Thoracic aorta (tissue), 2 donors: ENCODE measurements at regions not wholly inside any gene's neighbourhood (a gene's known extent, or its start where the extent isn't known, plus 50 kb on each side); places are given as distances from the start of the nearest gene placed in this dataset.

Source experiments
- ATAC-seq: fragments of 150-250 bp; one replicate; pipeline ENCODE4 v1.8.0; 2017; ENCODE audit warnings: low read depth; ENCODE audit not compliant: insufficient number of reproducible peaks, low FRiP score
- DNase-seq: peaks from one replicate; pipeline ENCODE4 v3.0.0-alpha.2; 2020; ENCODE audit warnings: low spot score
- H3K27ac ChIP-seq, 2 donors: fragments of 200-600 bp; sonication (generic); 1 replicate in 1 of 2; 2 replicates in 1 of 2; pipeline ENCODE4 v1.5.1; 2016; ENCODE audit warnings: mild to moderate bottlenecking in 2 of 2, moderate library complexity in 2 of 2
- H3K27me3 ChIP-seq: fragments of 200-600 bp; sonication (generic); replicated peaks from 2 replicates; pipeline ENCODE4 v1.6.0; 2016; ENCODE audit warnings: mild to moderate bottlenecking; ENCODE audit not compliant: insufficient read depth
- H3K36me3 ChIP-seq: fragments of 200-600 bp; sonication (generic); one replicate; pipeline ENCODE4 v1.5.1; 2016
- H3K4me1 ChIP-seq, 2 donors: fragments of 200-600 bp; sonication (generic); 1 replicate in 1 of 2; 2 replicates in 1 of 2; pipeline versions ENCODE4 v1.5.1 to v1.6.0; 2016; ENCODE audit warnings: low read depth in 2 of 2, mild to moderate bottlenecking in 1 of 2; ENCODE audit not compliant: control insufficient read depth in 1 of 2
- H3K4me3 ChIP-seq: fragments of 200-600 bp; sonication (generic); 2 replicates; pipeline ENCODE4 v1.5.1; 2016; ENCODE audit warnings: mild to moderate bottlenecking
- H3K9me3 ChIP-seq: fragments of 200-600 bp; sonication (generic); 2 replicates; pipeline ENCODE4 v1.5.1; 2016
- TF ChIP-seq, protein P1 (sequence below): fragments of 200-600 bp; sonication (generic); IDR thresholded peaks from one replicate; pipeline ENCODE4 v1.5.1; 2019; ENCODE audit warnings: antibody characterized with exemption

DNA sequence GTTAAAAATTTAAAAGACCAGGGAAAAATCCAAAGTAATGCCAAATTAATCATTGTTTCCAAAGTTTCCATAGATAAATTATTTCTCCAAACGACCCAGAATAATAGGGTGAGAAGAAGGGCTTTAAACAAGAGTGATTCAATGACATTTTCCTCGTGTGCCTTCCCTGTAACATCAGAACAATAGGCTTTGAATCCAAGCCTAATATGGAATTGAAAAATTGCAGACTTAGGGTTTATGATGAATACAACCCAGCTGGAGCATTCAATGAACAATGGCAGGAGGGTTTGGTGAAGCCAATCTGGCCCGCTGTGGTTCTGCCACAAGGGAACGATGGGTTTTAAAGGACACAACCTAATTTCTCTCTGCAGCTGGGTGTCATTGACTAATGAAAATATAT is 94.2 kb downstream of the CBLL2 start:
- Histone ChIP-seq H3K36me3 (no peaks in the 10 kb centered on the region), H3K27me3 (no peaks in the 10 kb centered on the region), H3K9me3 (no peaks in the 10 kb centered on the region), H3K27ac (no peak overlapping the region), H3K4me3 (no peak overlapping the region), H3K4me1 (no peaks in the 10 kb centered on the region)
- TF ChIP-seq, protein P1, sequence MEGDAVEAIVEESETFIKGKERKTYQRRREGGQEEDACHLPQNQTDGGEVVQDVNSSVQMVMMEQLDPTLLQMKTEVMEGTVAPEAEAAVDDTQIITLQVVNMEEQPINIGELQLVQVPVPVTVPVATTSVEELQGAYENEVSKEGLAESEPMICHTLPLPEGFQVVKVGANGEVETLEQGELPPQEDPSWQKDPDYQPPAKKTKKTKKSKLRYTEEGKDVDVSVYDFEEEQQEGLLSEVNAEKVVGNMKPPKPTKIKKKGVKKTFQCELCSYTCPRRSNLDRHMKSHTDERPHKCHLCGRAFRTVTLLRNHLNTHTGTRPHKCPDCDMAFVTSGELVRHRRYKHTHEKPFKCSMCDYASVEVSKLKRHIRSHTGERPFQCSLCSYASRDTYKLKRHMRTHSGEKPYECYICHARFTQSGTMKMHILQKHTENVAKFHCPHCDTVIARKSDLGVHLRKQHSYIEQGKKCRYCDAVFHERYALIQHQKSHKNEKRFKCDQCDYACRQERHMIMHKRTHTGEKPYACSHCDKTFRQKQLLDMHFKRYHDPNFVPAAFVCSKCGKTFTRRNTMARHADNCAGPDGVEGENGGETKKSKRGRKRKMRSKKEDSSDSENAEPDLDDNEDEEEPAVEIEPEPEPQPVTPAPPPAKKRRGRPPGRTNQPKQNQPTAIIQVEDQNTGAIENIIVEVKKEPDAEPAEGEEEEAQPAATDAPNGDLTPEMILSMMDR: no peak
- DNase-seq: no peak
- no peak for ATAC-seq

DNA sequence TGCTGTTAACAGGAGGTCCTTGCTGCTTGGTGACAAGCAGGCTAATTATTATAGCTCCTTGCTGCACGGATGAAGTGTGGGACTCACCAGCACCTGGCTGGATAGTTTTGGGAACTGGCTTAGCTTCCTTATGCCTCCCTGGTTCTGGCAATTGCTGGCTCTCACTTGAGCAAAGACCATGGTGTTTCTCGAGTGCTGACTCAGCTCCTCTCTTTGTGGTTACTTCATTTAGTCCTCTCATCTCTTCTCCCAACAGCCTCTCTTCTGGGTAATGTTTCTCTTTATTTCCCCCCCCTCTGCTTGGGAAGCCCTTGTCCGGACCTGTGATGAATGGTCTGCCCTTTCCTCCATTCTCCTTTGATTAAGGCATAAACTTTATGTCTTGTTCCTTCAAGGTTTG is 100.4 kb downstream of the CBLL2 start:
- TF ChIP-seq, protein P1: no peak
- no peaks in the 10 kb centered on the region for H3K4me1 ChIP-seq
- no peak for DNase-seq

DNA sequence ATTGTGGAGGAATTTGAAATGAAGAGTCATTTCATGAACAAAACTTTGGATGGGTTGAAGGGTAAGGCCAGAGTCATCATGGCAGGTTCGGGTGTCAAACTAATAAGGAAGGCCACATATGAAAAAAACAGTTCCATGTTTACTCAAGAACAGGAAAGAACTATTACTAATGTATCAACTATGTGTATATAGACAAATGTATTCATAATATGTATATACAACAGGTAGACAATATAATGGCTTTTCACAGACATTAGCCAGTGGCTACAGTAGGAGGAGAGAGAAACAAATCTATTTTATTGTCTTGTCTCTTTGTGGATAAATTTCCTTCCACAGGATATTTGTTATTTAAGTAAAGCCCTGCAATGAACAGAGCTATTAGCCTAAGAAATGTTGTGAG is 101.1 kb downstream of the CBLL2 start:
- Histone ChIP-seq H3K4me1 (no peaks in the 10 kb centered on the region), H3K9me3 (no peaks in the 10 kb centered on the region), H3K4me3 (no peak overlapping the region), H3K27ac (no peak overlapping the region), H3K36me3 (no peaks in the 10 kb centered on the region), H3K27me3 (no peaks in the 10 kb centered on the region)
- ATAC-seq: no peak
- no peak for DNase-seq
- TF ChIP-seq, protein P1: no peak

More for the DNA sequence above, 100.4 kb downstream of the CBLL2 start:
- Histone ChIP-seq H3K27ac (no peak overlapping the region), H3K4me3 (no peak overlapping the region), H3K27me3 (no peaks in the 10 kb centered on the region), H3K9me3 (no peaks in the 10 kb centered on the region), H3K36me3 (no peaks in the 10 kb centered on the region)
- no peak for ATAC-seq

DNA sequence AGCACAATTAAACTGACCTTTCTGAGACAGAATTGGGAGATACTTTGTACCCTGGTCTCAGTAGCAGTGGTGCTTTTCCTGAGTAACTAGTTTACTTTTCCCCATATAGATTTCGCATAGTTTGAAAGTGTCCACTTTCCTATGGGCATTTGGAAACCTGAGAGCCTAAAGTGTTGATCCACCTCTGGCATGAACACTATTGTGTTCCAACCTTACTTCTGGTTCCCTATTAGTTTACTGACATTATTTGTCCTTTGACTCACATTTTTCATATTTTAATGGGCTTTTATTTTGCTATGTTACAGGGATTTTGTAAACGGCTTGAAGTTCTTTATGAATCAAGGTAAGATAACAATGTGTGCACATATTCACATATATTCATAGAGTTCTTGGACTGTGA is 103.7 kb downstream of the CBLL2 start:
- no peak overlapping the region for H3K4me3 ChIP-seq
- DNase-seq (no peak), ATAC-seq (no peak)
- H3K9me3 ChIP-seq: no peaks in the 10 kb centered on the region
- H3K27me3 ChIP-seq: no peaks in the 10 kb centered on the region
- no peaks in the 10 kb centered on the region for H3K4me1 ChIP-seq
- H3K27ac ChIP-seq: no peak overlapping the region
- TF ChIP-seq, protein P1: no peak
- no peaks in the 10 kb centered on the region for H3K36me3 ChIP-seq

DNA sequence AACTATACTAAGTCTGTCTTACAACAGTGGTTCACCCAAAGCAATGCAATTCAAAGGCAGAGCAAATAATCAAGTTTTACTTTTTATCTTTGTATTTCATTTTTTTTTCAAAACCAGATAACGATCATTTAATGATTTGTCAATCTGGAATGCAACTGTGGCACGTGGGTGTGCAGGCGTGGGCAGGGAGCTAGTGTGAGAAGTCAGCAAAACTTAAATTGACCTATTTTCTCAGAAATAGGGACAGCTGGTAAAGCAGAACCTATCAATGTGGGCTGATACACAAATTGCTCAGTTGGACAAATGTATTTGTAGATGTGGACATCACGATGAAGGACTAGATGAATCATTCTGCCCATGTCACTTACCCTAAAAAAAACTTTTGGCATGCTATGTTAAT is 105.6 kb downstream of the CBLL2 start:
- ATAC-seq: no peak
- DNase-seq: no peak

More for the DNA sequence above, 105.6 kb downstream of the CBLL2 start:
- no peaks in the 10 kb centered on the region for H3K4me1 ChIP-seq
- TF ChIP-seq, protein P1: no peak
- H3K27ac ChIP-seq: no peak overlapping the region
- no peaks in the 10 kb centered on the region for H3K36me3 ChIP-seq
- no peak overlapping the region for H3K4me3 ChIP-seq
- no peaks in the 10 kb centered on the region for H3K9me3 ChIP-seq
- no peaks in the 10 kb centered on the region for H3K27me3 ChIP-seq
